GM18502 (cell line): ENCODE measurements at regions not wholly inside any gene's neighbourhood (a gene's known extent, or its start where the extent isn't known, plus 50 kb on each side); places are given as distances from the start of the nearest gene placed in this dataset.

Experiments used
- ATAC-seq: cut with Tn5 transposase; IDR thresholded peaks from one replicate; pipeline ENCODE4 v1.9.1; 2021; ENCODE audit warnings: mild to moderate bottlenecking; ENCODE audit not compliant: unreplicated experiment, poor library complexity

- no peak for ATAC-seq
Observed at GRCh38 chr3:158961471-158961870, 159.6 kb downstream of the MFSD1 start.

- ATAC-seq, result no peak
Observed at GRCh38 chr3:158961911-158962310, 160.1 kb downstream of the MFSD1 start.

- ATAC-seq, result no peak
Observed at GRCh38 chr3:158970006-158970405, 168.2 kb downstream of the MFSD1 start.

- no peak for ATAC-seq
Observed at GRCh38 chr3:158974904-158975303, 173.1 kb downstream of the MFSD1 start.

- ATAC-seq, result no peak
Observed at GRCh38 chr3:158976966-158977365, 175.1 kb downstream of the MFSD1 start.

GRCh38 chr3:158977497-158977896 is 175.6 kb downstream of the MFSD1 start:
- ATAC-seq, result no peak

- ATAC-seq, result no peak
Observed at GRCh38 chr3:158983216-158984099, 181.6 kb downstream of the MFSD1 start.

- no peak for ATAC-seq
Observed at GRCh38 chr3:158991146-158991705, 189.4 kb downstream of the MFSD1 start.

- no peak for ATAC-seq
Observed at GRCh38 chr3:158992463-158992862, 190.6 kb downstream of the MFSD1 start.

GRCh38 chr3:158994386-158994785 is 192.5 kb downstream of the MFSD1 start:
- no peak for ATAC-seq

GRCh38 chr3:159001711-159002110 is 199.9 kb downstream of the MFSD1 start:
- no peak for ATAC-seq

GRCh38 chr3:159005137-159005536 is 203.3 kb downstream of the MFSD1 start:
- no peak for ATAC-seq

- ATAC-seq, result no peak
Observed at GRCh38 chr3:159007331-159007730, 205.5 kb downstream of the MFSD1 start.

GRCh38 chr3:159008401-159008800 is 206.5 kb downstream of the MFSD1 start:
- no peak for ATAC-seq

- ATAC-seq, result no peak
Observed at GRCh38 chr3:159018341-159018740, 216.5 kb downstream of the MFSD1 start.

GRCh38 chr3:159025733-159026132 is 223.9 kb downstream of the MFSD1 start:
- no peak for ATAC-seq

GRCh38 chr3:159026510-159026909 is 224.7 kb downstream of the MFSD1 start:
- ATAC-seq, result no peak

- ATAC-seq, result no peak
Observed at GRCh38 chr3:159028706-159029105, 226.9 kb downstream of the MFSD1 start.

- peak; percentile 88 for ATAC-seq
Observed at GRCh38 chr3:159029306-159030026, 227.6 kb downstream of the MFSD1 start.

GRCh38 chr3:159030138-159030670 is 228.3 kb downstream of the MFSD1 start:
- ATAC-seq, result no peak
